Stimulated activated CD8-positive, alpha-beta memory T cell treated with anti-CD3 and anti-CD28 coated beads, Interleukin-2, amount 100 ng/mL, for 1 hour (primary cell): ENCODE measurements at regions not wholly inside any gene's neighbourhood (a gene's known extent, or its start where the extent isn't known, plus 50 kb on each side); places are given as distances from the start of the nearest gene placed in this dataset.

ENCODE experiments used
- DNase-seq, 2 donors: peaks; one replicate each; pipeline ENCODE4 v3.0.0-alpha.2; 2020; ENCODE audit warnings: low read depth in 2 of 2

- DNase-seq = no peak
Observed at GRCh38 chr5:54717870-54718269, 200.3 kb downstream of the SNX18 start.

- no peak for DNase-seq
Observed at GRCh38 chr5:54717459-54717858, 199.9 kb downstream of the SNX18 start.

- no peak for DNase-seq
Observed at GRCh38 chr5:54713923-54714581, 196.5 kb downstream of the SNX18 start.

DNA sequence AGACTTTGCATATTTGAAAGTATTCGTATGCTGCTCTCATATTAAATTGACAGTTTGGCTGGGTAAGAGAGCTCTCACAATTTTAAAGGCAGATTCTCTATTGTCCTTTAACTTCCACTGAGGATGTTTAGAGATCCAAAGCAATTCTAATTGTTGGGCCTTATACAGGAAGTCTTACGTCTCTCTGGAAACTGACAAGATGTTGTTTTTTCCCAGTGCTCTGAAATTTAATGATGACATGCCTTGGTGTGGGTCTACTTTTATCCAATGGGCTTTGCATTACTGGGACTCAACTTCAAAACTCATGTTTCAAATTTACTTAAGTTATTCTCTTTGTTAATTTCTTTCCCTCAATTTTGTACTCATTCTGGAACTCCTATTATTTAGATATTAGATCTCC lies 191.5 kb downstream of the SNX18 start:
- no peak for DNase-seq

- no peak for DNase-seq
Observed at GRCh38 chr5:54707841-54708240, 190.3 kb downstream of the SNX18 start.

DNA sequence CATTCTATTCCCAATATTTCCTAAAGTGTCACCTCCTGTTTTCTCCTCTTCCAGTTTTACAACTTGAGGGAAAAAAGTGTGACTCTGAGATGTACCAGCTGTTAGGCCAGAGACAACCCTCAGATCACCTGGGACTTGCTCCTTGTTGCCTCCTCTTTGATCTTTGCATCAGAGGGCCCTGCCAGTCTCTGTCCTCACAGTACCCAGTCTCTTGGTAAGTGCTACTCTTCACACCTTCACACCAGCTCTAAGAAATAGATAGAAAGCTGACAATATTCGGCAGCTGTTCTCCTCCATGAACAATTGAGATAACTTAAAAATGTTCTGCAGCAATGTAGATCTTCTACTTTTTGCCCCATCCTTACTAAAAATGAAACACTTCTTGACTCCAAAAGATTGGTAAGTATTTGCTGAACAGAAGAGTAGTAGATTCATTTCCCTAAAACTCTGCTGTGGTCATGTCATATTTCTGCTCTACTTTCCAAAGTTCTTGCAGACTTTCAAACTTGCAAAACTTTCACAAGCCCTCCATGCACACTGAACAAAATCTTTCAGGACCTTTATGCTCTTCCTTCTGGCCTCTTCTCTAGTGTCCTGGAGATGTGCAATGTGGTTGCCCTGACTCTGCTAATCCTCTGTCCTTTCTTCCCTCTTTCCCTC lies 188.6 kb downstream of the SNX18 start:
- no peak for DNase-seq

DNA sequence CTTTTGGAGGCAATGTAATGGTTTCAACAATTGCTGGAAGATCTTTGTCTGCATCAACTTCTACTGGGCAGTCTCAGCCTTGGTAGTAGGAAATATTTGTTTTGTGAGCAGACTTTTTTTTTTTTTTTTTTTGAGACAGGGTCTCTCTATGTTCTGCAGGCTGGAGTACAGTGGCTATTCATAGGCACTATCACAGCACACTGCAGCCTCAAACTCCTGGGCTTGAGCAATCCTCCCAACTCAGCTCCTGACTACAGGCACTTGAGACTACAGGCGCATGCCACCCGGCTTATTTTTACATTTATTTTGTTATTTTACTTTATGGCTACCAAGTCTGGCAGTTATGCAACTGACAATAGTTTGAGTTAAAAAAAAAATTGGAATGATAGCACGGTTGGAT lies 187.3 kb downstream of the SNX18 start:
- no peak for DNase-seq

GRCh38 chr5:54704333-54704732 lies 186.8 kb downstream of the SNX18 start:
- no peak for DNase-seq

- no peak for DNase-seq
Observed at GRCh38 chr5:54703565-54704255, 186.2 kb downstream of the SNX18 start.

GRCh38 chr5:54703133-54703532 lies 185.6 kb downstream of the SNX18 start:
- no peak for DNase-seq

DNA sequence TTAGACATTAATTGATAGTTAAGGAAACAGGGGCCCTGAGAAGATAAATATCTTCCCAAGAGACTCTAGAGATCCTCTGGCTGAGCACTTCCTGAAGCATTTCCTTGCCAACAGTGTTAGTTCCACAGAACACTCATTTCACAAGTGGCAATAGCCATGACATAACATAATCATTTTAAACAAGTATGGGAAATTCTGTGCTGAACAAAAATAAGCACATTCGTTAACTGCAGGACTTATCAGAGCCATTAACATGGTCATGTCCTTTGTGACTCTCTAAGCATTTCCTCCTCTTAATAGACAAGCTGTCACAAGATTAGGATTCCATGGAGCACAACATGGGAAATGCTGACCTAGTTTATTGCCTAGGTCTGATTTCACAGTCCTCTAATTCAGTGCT lies 184.9 kb downstream of the SNX18 start:
- no peak for DNase-seq

GRCh38 chr5:54700986-54701578 lies 183.5 kb downstream of the SNX18 start:
- DNase-seq = no peak

DNA sequence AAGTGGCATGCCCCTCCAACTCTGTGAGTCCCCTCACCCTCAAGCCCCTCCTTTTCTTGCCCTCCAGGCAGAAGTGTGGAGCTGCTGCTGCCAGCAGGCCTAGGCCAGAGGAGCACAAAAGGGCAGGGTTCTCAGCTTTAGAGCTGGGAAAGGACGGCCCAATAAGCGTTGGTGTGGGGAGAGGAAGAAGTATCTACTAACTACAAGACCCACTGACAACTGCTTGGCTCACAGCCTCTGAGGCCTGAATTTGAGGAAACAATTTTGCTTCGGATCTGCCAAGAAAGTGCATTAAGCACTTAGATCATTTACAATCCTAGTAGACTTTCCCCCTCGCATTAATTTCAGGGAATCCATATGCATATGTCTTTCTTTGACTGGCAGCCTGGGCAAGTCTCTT lies 179.4 kb downstream of the SNX18 start:
- DNase-seq = no peak

DNA sequence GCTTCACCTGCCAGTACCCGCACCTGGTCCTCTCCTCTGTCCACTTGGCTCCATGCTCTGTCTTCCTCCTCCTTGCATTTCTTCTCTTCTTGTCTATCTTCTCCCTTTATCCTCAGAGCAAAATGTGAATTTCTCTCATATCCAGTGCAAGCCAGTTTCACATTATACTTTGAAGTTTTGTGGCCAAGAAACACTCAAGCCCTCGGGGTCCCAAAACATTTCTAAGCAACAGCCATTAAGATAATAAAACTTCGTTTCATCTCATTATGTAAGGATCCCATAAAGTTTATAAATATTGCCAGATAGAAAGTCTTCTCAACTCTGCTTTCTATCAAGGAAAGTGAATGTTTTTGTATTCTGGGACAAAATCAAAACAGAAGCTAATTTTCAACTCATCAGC lies 178.8 kb downstream of the SNX18 start:
- no peak for DNase-seq

DNA sequence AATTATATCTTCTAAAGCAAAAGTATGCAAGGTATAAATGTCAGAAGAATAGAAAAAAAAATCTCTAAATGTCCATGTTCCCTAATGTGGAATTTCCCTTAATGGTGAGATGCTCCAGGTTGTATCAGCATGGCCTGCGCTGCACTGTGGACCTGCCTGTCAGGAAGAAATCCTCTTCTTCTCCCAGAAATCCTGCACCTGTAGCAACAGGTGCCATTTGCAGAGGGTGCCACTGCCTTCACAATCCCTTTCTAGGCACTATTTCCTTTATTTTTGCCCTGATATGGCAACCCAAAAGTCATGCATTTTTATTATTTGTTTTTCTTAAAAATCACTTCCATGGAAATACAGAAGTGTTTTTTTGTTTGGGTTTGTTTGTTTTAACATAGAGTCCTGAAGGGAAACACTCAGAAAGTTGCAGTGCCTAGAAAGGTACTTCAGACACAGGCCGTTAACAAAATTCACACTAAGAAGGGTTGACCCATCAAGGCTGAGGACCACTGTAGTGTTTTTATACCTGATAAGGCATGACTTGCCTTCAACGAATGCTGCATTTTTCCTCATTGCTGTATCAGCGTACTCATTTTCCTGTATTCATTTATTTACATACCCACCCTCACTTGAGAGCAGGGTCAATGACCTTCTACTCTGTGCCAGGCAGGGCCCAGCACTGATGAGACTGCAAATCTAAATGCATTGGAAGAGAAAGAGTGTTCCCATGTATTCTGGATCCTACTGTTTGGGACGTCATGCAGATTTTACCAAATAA lies 177.8 kb downstream of the SNX18 start:
- no peak for DNase-seq

DNA sequence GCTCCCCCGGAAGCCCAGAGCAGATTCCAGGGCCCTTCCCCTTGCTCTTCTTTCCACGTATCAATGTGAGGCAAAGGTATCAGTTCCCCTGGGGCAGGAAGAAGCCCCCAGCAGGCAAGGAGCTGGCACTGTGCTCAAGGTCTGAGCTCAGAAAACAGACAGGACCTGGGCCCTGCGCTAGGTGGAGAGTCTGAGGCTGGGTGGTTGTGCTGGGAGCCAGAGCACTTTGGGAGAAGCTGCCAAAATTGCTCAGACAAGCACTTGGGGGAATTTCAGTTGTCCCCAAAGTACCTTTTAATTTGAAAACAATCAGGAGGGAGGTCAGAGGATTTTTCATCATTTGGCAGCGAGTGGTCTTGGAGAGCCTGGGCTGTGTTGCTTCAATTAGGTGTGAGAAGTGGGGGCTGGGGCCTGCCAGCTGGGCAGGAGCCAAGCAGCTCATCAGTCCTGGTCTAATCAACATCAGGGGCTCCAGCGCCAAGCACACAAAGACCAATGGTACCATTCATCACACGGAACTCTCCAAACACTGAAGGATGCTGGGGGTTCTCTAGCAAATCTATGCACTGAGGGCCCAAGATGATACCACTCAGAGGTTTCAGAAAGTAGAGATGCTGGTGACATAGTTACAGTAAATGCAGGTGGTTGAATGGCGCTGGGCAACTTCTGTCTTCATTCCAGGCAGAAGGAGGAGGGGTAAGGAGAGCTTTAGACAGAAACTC lies 176.5 kb downstream of the SNX18 start:
- DNase-seq = no peak

- DNase-seq = no peak
Observed at GRCh38 chr5:54692631-54693030, 175.1 kb downstream of the SNX18 start.

DNA sequence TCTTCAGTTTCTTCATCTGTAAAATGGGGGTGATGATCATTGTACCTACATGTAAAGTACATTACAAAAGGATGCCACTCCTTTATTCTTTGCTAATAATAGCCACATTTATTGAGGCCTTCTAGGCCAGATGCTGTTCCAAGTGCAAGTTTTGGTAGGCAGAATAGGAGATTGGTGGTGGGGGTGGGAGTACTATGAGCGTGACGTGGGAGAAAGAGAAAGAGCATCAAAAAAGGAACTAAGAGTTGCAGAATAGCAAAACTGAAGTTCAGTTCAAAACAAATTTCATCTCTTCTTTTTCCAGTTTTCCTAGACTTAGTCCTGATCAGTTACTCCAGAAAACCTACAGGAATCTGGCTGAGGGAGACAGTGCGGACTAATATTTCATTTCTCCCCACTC lies 174.1 kb downstream of the SNX18 start:
- no peak for DNase-seq

DNA sequence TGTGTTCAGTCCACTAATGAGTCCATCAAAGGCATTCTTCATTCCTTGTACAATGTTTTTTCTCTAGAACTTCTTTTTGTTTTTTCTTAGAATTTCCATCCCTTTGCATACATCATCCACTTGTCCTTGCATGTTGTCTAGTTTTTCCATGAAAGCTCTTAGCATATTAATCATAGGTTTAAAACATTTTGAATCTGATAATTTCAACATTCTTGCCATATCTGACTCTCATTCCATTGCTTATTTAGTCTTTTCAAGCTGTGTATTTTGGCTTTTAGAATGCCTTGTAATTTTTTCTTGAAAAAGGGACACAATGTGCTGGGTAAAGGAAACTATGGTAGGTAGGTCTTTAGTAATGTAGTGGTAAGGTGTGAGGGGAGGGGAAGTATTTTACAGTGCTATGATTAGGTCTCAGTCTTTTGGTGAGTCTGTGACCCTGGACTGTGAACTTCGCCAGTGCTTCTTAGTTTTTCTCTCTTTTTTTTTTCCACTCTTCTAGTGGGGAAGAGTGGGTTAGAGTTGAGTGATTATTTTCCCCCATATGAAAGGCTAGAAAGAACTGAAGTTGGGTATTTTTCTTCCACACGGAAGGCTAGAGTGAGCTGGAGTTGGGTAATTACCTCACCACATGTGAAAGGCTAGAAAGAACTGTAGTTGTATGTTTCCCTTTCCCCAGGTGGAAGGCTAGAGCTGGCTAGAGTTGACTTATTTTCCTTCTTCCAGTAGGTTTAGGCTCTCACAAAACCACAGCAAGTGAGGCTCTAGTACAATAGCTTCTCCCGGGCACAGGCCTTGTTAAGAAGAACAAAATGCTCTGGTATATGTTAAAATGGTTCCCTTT lies 172.1 kb downstream of the SNX18 start:
- no peak for DNase-seq

DNA sequence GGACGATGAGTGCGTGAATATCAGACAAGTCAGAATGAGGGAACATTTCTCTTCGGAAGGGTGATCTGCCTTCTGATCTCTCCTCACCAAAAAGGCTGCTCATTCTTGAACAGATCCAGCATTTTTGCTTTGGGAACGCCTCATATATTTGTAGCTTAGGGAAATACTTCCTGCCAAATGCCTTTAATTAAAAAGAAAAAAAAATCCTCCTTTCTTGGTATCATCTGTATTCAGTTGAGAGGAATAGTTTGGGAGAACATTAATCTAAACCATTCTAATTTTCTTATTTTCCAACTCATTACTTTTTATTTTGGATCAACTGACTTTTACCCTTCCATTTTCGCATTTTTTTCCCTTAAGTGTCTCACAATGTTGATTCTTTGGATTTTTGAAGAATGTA lies 163.4 kb downstream of the SNX18 start:
- DNase-seq = no peak
